ENCODE measurements at regions not wholly inside any gene's neighbourhood (a gene's known extent, or its start where the extent isn't known, plus 50 kb on each side); places are given as distances from the start of the nearest gene placed in this dataset.
"Not testable (repeated sequence)": the region's sequence is repeated elsewhere in the genome, so short reads cannot be mapped to it uniquely, and the experiment has no call there.

DNA sequence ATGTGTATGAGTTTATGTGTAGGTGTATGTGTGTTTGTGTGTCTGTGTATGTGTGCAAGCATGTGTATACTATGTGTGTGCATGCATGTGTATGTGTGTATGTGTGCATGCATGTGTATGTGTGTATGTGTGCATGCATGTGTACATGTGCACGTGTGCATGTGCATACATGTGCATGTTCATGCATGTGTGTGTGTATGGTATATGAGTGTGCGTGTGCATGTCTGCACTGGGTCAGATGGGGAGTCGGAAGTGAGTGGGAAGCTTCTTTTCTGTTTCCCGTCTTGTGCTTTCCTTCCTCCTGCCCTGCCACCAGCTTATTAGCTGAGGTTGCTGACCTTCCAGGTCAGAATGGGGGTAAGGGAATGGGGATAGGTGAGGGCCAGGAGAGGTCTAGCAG lies 174.7 kb downstream of the MAP2K4 start:
- DNase-seq (ENCODE audit: low read depth in 3 of 3): no peak

DNA sequence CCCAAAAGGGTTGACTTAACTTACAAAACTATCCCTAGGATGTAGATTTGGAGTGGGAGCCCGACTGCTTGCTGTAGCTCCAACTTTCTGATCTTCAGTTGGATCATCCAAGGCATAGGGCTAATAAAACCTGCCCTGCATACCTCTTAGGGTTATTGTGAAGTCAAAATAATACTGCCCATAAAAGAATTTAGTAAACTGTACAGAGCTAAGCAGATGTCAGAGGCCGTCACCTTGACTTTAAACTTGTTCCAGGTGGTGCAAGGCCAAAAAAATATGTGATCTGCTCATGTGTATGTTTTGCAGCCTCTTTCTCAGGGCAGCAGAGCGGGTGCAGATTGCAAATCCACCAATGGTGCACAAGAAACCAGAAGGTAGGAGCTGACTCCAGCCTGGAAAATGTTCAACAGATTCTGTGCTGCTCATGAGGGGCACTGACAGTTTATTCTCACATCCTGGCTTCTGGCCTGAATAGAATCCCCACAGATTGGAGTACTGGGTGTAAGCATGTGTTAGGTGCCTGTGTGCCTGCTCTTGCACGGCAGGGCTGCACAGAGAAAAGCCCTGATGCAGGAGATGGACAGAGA lies 180.7 kb downstream of the MAP2K4 start:
- no peak for DNase-seq (ENCODE audit: low read depth in 3 of 3)

DNA sequence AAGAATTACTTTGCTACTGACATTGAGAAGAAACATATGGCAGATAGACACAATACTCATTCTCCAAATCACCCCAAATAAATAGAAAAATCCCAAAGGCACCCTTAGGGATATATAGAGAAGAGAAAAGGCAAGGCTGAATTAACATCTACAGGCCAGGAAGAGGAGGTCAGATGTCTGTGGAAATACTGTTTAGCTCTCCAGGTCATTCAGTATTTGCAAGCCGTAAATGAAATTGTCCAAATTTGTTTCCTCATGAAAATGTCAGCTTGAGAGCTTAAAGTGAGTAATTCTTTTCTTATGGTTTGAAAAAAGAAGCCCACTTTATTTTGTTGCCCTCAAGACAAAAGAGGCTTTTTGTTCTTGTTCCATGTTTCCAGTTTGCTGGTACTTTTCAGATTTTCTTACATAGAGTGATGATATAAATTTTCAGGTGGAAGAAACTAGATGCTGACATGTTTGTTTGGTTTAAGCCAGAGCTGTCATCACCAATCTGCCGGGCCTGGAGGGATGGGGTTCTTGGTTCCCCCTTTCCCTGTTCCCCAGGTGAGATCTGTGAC lies 189.0 kb downstream of the MAP2K4 start:
- no peak for DNase-seq (ENCODE audit: low read depth in 3 of 3)

DNA sequence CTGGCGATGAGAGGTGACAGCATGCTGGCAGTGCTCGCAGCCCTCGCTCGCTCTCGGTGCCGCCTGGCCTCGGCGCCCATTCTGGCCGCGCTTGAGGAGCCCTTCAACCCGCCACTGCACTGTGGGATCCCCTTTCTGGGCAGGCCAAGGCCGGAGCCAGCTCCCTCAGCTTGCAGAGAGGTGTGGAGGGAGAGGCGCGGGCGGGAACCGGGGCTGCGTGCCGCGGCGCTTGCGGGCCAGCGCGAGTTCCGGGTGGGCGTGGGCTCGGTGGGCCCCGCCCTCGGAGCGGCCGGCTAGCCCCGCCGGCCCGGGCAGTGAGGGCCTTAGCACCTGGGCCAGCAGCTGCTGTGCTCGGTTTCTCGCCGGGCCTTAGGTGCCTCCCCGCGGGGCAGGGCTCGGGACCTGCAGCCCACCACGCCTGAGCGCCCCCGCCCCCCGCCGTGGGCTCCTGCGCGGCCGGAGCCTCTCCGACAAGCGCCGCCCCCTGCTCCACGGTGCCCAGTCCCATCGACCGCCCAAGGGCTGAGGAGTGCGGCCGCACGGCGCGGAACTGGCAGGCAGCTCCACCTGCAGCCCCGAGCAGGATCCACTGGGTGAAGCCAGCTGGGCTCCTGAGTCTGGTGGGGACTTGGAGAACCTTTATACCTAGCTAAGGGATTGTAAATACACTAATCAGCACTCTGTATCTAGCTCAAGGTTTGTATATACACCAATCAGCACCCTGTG lies 200.2 kb downstream of the MAP2K4 start:
- not testable (repeated sequence) for DNase-seq (ENCODE audit: low read depth in 3 of 3)

DNA sequence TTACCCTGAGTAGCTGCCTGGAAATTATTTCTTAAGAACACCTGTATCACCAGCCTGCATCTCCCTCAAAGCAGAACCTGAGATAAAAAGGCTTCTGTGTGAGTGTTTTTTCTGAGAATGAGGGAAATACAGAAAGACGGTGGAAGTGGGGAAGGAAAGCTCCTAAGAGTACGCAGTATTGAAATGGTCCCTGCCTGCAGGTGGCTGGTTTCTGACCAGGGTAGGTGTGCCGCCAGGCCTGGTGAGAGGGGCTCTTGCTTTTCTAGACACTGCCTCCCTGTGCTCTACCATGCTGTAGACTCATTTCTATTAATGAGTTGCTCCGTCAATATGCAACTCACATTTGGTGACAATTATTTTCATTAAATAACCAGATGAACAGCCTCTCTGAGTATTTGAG lies 201.7 kb downstream of the MAP2K4 start:
- DNase-seq (ENCODE audit: low read depth in 3 of 3): no peak

DNA sequence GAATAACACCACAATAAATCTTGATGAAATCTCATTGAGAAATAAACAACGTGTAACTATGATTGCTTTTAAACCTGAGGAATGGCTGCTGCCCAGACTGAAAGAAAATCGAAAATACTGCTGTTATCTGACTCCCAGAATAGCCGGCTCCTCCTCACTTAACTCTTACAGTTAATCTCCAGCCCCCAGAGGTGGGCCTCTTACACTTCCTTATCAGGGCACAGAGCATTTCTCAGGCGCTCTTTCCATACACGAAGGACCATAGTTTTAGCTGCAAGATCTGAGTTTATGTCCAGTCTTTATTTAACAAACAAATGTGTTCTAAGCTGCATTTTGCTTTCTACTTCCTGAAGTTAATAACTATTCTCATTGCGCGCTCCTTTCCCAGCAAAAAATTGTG lies 206.9 kb downstream of the MAP2K4 start:
- no peak for DNase-seq (ENCODE audit: low read depth in 3 of 3)

DNA sequence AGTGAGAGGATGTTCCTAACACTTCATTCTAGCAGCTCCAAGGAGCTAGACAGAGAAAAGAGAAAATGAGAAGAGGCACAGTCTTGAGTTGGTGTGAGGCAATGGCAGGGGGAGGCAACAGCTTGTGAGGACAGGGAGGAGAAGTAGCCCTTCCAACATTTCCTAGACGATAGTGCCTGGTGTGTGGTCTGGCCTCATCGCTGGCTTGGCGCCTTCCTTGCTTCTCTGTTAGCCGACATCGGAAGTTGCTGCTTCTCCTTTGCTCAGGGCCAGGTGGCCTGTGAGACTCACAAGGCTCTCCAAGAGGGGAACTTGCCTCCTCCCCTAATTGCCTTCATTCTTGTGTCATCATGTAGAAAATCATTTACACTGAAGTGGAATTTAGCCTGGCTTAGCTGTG lies 208.7 kb downstream of the MAP2K4 start:
- no peak for DNase-seq (ENCODE audit: low read depth in 3 of 3)

DNA sequence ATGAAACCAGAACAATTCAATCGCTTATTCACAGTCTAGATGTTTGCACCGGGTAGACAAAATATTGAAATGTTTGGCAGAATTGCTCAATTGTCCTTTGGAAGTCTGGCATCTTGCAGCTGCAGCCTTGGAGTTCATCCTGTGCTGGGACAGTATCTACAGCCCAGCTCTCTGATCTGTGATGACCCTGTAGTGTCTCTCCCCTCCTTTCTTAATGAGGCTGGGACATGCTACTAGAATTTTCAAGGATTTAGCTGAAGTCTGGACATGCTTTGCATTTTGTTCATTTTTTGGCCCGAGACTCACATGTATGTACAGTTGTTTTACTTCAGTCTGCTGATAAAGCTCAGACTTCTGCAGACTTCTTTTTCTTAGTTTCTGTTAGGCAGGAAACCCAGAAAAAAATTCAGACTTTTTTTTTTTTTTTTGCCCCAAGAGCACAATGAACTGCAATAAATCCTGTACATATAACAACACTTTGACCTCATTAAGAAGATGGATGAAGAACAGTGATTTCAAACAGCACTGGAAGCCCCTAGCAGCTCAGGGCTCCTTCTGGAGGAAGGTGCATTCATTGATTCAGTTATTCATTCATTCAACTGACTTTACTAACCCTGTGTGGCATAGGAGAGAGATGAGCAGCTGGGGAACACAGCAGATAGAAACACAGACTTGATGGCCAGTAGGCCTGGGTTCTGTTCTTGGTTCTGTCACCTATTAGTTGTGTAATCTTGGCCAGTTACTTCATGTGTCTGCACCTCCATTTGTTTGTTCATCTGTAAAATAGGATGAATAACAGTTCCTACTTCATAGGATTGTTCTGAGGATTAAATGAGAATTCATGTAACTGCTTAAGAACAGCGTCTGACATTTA lies 210.0 kb downstream of the MAP2K4 start:
- DNase-seq (ENCODE audit: low read depth in 3 of 3): no peak

DNA sequence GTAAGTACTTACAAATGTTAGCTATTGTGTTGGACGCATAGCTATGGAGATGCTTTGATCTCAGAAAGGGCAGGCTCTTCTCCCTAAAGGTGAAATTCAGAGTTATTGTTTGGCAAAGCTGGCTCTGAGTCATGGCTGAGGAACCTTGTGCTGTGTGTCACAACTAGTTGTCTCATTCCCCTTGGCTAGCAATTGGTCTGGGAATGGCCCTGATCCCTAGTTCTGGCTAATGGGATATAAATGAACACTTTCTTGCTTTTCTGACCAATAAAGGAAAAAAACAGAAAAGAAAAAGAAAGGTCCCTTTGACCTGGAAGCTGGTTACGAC lies 210.6 kb downstream of the MAP2K4 start:
- DNase-seq (ENCODE audit: low read depth in 3 of 3): no peak

DNA sequence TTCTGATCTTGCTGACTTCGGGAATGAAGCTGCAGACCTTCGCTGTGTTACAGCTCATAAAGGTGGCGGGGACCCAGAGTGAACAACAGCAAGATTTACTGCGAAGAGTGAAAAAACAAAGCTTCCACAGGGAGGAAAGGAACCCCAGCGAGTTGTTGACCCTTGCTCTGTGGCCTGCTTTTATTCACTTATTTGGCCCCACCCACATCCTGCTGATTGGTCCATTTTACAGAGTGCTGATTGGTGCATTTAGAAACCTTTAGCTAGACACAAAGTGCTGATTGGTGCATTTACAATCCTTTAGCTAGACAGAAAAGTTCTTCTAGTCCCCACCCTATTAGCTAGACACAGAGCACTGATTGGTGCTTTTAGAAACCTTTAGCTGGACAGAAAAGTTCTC lies 218.3 kb downstream of the MAP2K4 start:
- not testable (repeated sequence) for DNase-seq (ENCODE audit: low read depth in 3 of 3)

DNA sequence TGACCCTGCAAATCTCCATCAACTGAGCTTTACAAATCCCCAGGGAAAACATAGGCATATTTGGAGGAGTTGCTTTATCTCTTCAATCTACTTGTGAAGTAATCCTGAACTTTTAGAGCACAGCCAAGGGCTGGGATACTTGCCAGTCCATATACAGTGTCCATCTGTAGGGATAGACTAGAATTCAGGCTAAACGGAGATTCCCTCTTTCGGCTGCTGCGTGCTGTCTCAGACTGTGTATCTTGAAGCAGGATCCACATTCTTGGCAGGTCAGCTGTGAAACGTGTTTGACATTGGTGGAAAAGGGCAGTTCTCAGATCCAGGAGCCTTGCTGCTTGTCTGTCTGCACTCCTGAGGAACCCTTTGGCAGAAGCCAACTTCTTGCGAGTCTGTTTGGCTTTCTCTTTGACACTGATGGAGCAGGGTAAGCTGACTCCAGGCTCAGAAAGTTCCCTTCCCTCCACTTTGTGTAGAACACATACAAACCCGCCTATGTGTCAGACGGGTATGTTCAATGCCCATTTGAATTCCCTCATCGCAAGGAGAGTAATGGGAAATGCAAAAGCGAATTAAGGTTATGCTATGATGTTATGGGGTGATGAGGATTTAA lies 221.8 kb downstream of the MAP2K4 start:
- no peak for DNase-seq (ENCODE audit: low read depth in 3 of 3)

DNA sequence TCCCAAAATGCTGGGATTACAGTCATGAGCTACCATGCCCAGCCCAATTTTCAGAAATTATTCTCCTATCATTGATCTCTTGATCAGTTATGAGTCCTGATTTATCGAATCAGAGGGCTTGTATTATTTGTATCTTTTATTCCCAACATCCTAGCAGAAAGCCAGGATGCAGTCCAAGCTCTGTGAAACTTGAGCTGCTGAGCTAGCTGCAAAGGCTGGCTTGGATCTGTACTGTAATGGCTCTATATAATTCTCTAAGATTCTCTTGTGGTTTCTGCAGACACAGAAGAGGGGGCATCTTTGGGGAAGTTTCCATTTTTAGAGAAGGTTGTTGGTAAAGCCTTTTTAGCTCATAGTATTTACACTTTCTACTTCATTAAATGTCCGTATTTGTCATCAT lies 227.1 kb downstream of the MAP2K4 start:
- no peak for DNase-seq (ENCODE audit: low read depth in 3 of 3)

DNA sequence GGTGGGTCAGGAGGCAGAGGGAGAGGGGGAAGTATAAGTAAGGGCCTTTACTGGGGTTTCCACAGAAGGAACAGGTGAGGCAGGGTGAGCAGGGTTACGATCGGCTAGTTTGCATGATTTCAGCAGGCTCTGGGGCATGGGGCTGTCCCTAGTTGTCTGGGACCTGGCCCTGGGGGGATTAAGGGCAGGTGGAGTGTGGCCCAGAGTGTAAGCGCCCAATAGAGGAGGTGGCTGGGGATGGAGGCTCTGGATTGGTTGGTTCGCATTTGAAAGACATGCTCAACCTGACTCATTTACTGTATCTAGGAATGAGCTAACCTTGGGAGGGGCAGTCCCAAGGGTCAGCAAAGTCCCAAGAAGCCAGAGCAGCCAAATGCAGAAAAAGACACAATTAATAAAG lies 230.3 kb downstream of the MAP2K4 start:
- DNase-seq (ENCODE audit: low read depth in 3 of 3): no peak

DNA sequence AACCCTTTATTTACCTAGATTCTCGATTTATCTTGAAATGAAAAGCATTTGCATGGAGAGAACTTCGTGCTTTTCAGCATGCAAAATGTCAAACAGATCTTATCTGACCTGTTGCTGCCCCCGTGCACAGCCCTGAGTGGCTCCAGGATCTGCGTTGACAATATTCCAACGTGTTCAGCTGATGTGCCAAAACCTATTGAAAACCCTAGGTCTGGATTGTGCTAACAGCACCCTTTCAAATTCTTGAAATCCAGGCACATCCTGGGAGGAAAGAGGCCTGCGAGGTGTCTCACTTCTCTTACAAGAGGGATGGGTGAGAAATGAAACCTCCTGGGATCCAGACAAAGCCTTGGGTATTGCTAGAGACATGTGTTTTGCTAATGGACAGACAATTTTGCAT lies 231.8 kb downstream of the MAP2K4 start:
- DNase-seq (ENCODE audit: low read depth in 3 of 3): no peak

DNA sequence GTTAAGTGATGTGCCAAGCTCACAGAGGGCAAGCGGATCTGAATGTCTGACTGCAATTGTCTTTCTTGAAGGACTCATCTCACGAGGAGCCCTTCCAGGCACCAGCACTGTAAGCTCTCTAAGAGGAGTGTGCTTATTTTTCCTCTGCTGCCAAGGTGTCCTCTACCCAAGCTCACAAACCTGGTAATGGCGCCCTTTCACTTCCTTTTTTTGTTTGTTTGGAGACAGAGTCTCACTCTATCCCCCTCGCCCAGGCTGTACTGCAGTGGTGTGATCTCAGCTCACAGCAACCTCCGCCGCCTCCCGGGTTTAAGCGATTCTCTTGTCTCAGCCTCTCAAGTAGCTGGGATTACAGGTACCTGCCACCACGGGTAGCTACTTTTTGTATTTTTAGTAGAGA lies 233.8 kb downstream of the MAP2K4 start:
- DNase-seq (ENCODE audit: low read depth in 3 of 3): no peak

DNA sequence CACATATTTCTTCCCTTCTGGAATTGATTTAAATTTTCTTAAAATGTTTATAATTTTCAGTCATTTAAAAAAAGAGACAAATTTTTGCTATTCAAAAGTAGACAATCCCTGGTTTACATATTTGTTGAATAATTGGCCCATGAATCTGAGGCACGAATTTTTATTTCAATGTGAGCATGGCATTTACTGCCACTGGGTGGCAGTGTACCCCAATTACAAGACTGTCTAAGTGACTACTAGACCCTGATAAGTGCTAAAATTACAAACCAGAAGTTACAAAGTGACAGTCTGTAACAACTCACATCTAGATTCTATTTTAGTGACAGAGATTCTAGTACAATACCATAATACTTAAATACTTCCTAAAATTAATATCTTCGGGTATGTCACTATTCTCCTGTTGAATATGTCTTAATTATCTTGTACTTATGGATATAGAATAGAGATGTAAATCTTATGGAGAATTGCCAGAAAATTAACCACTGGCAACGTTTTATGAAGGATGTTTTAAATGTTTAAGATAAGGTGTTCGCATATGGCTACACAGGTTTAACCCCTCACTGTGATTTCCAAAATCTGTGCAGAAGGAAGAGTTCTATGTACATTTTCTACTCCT lies 235.8 kb downstream of the MAP2K4 start:
- no peak for DNase-seq (ENCODE audit: low read depth in 3 of 3)

DNA sequence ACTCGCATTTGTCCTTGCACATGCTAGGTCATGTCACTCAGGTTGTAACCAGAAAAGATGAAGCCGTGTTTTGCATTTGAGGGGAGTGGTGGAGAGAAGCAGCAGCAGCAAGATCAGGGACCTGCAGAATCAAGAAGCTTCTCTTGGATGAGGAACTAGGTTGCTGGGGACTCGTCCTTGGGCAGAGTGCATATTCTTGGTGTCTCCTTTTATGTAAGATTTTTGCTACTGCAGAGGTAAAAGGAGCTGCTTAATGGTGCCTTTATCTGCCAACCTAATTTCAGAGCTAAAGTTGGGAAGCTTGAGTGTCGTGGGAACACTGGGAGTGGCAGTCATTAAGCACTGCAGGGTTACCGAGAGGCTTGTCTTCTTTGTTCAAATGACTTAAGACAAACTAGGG lies 236.5 kb downstream of the MAP2K4 start:
- DNase-seq (ENCODE audit: low read depth in 3 of 3): no peak

DNA sequence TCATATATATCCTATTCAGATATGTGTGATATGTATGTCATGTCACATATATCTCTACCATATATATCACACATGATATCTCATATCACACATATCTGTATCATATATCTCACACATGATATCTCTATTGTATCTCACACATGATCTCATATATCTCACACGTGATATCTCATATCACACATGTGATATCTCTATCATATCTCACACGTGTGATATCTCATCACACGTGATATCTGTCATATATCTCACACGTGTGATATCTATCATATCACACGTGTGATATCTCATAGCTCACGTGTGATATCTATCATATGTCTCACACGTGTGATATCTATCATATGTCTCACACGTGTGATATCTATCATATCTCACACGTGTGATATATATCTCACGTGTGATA lies 240.7 kb downstream of the MAP2K4 start:
- no peak for DNase-seq (ENCODE audit: low read depth in 3 of 3)

DNA sequence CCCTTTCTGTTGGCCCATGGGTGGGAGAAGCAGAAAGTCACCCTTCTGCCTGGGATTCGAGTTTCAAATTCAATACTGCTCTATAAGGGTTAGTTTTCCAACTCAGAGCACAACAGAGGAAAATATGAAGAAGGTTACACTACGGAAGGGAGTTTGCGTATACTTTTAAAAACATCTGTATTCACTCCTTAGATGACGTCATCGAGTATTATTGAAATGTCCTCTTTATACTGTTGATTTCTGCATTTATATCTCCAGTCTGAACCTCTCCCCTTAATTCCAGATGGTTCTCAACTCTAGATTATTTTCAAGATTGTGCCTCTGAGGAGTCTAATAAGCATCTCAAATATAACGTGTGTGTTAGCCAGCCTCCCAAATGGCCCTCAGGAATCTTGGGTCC lies 249.1 kb downstream of the MAP2K4 start:
- DNase-seq (ENCODE audit: low read depth in 3 of 3): no peak

DNA sequence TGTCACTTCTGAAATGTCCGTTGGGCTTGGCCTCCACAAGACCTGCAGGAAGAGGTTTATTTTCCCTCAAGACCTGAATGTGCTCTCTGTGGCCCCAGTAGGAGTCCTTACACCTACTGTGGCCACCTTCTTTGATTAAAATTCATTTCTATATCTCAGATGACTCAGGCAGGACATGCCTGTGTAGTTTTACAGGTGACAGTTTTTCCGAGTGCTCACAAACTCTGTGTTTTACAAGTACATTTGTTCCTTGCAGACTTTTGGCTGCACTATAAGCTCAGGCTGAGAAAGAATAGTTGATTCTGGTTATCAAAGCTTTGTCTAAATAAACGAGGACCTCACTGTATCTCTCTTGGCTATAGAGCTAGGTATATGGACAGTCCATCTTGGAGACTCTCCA lies 257.1 kb downstream of the MAP2K4 start:
- DNase-seq (ENCODE audit: low read depth in 3 of 3): no peak

DNA sequence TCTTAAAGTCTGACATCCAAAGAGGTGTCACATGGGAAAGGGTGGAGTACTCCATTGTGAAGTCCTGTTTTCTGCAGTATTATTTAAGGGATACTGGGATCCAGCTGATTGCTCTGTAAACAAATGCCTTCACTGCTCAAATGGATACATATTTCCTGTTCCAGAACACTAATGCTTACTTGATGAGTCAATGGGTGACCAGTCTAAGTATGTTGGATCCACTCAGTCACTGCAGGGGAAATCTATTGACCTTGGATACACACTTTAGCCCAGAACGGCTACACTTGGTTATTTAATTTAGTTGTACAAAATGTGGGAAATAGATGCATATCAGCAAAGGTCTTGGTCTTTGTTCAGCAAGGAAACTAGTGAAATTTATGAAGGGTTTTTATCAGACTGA lies 261.4 kb downstream of the MAP2K4 start:
- no peak for DNase-seq (ENCODE audit: low read depth in 3 of 3)

DNA sequence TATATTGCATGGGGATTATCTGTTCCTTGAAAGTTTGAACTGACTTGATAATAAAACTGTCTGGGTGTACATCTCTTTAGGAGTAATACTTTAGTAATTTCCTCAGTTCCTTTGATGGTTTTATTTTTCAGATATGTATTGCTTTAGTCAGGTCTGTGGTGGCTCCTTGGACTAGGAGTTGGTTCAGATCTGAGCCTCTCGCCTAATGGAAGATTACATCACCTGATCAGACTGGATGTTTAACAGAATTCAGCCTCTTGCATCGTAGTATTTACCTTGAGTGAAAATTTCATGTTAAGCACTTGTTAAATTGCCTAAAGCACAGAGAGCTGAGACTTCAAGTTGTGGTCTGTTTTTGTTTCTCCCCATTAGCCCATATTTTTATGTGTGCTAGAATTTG lies 267.3 kb downstream of the MAP2K4 start:
- no peak for DNase-seq (ENCODE audit: low read depth in 3 of 3)
